ENCODE measurements at regions not wholly inside any gene's neighbourhood (a gene's known extent, or its start where the extent isn't known, plus 50 kb on each side); places are given as distances from the start of the nearest gene placed in this dataset.

DNA sequence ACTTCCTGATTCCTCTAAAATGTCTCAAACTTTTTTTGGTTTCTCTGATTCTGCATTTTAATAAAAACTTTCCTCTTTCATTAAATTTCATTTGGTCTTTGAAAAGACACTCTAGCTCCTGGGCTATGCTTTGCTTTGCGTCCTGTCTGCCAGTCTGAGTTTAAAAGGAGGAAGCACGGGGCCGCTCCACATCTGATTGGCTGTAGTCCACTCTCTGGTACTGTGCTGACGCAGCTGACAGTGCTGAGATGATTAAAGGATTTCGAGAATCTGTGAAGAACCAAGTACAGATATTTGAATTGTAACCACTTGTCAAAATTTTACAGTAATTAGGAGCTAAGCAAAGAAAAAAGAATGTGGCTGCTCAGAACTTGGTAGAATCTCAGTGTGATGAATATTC, 199.6 kb upstream of the HNMT start:
- TF ChIP-seq, protein P1, sequence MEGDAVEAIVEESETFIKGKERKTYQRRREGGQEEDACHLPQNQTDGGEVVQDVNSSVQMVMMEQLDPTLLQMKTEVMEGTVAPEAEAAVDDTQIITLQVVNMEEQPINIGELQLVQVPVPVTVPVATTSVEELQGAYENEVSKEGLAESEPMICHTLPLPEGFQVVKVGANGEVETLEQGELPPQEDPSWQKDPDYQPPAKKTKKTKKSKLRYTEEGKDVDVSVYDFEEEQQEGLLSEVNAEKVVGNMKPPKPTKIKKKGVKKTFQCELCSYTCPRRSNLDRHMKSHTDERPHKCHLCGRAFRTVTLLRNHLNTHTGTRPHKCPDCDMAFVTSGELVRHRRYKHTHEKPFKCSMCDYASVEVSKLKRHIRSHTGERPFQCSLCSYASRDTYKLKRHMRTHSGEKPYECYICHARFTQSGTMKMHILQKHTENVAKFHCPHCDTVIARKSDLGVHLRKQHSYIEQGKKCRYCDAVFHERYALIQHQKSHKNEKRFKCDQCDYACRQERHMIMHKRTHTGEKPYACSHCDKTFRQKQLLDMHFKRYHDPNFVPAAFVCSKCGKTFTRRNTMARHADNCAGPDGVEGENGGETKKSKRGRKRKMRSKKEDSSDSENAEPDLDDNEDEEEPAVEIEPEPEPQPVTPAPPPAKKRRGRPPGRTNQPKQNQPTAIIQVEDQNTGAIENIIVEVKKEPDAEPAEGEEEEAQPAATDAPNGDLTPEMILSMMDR (IDR thresholded peaks at IDR 0.05), result no peak
- no peak for TF ChIP-seq POLR2A (IDR thresholded peaks at IDR 0.05)
- no peak for TF ChIP-seq EP300 (IDR thresholded peaks at IDR 0.05)
- TF ChIP-seq POLR2AphosphoS5 (IDR thresholded peaks at IDR 0.05), result no peak
